ENCODE measurements at regions not wholly inside any gene's neighbourhood (a gene's known extent, or its start where the extent isn't known, plus 50 kb on each side); places are given as distances from the start of the nearest gene placed in this dataset.

DNA sequence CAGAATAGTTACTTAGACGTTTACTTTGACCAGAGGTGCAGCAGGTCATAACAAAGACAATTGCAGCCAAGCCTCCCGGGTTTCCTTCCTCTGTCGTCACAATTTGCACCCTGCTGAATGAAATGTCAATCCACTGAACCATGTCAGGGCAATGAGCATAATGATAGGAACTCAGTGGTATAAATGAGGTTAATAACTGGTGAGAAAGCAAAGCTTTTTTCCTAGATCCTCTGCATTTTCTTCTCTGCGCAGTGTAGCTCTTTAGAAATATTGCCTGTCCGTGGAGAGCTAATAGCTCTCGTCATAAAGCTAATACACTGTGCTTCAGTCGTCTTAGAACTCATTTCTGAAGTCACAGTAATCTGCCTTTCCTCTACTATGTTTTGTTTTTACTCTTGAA, 1960.1 kb upstream of the ADGRL3 start:
- Mint-ChIP-seq H3K27me3 (ENCODE audit: unreplicated experiment) (no peaks in the 10 kb centered on the region), H3K36me3 (ENCODE audit: unreplicated experiment) (no peaks in the 10 kb centered on the region), H3K9me3 (ENCODE audit: unreplicated experiment) (no peaks in the 10 kb centered on the region), H3K4me3 (ENCODE audit: unreplicated experiment) (no peak overlapping the region), H3K27ac (ENCODE audit: unreplicated experiment) (no peak overlapping the region), H3K4me1 (ENCODE audit: low read depth, unreplicated experiment) (no peaks in the 10 kb centered on the region)
- DNase-seq, result no peak
- TF ChIP-seq, protein P1, sequence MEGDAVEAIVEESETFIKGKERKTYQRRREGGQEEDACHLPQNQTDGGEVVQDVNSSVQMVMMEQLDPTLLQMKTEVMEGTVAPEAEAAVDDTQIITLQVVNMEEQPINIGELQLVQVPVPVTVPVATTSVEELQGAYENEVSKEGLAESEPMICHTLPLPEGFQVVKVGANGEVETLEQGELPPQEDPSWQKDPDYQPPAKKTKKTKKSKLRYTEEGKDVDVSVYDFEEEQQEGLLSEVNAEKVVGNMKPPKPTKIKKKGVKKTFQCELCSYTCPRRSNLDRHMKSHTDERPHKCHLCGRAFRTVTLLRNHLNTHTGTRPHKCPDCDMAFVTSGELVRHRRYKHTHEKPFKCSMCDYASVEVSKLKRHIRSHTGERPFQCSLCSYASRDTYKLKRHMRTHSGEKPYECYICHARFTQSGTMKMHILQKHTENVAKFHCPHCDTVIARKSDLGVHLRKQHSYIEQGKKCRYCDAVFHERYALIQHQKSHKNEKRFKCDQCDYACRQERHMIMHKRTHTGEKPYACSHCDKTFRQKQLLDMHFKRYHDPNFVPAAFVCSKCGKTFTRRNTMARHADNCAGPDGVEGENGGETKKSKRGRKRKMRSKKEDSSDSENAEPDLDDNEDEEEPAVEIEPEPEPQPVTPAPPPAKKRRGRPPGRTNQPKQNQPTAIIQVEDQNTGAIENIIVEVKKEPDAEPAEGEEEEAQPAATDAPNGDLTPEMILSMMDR (IDR thresholded peaks at IDR 0.05; ENCODE audit: partially characterized antibody, unreplicated experiment), result no peak

DNA sequence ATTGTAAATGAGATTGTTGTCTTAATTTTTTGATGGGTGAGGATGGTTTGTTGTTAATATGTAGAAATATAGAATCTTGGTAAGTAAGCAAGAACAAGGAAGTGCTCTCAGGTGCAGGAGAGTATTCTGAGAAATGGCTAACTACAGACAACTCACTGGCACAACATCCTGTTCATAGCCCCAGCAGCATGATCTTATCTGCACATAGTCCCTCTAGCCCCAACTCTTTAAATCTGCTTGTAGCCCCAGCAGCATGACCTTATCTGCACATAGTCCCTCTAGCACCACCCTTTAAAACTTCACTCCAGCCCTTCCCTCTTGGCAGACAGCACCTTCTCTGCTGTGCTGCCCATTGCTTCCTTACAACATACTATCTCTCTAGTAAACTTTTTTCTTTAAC, 1957.1 kb upstream of the ADGRL3 start:
- TF ChIP-seq, protein P1 (IDR thresholded peaks at IDR 0.05; ENCODE audit: partially characterized antibody, unreplicated experiment), result no peak
- Mint-ChIP-seq H3K36me3 (ENCODE audit: unreplicated experiment) (no peaks in the 10 kb centered on the region), H3K4me1 (ENCODE audit: low read depth, unreplicated experiment) (no peaks in the 10 kb centered on the region), H3K4me3 (ENCODE audit: unreplicated experiment) (no peak overlapping the region), H3K27ac (ENCODE audit: unreplicated experiment) (no peak overlapping the region), H3K9me3 (ENCODE audit: unreplicated experiment) (no peaks in the 10 kb centered on the region), H3K27me3 (ENCODE audit: unreplicated experiment) (no peaks in the 10 kb centered on the region)
- no peak for DNase-seq

DNA sequence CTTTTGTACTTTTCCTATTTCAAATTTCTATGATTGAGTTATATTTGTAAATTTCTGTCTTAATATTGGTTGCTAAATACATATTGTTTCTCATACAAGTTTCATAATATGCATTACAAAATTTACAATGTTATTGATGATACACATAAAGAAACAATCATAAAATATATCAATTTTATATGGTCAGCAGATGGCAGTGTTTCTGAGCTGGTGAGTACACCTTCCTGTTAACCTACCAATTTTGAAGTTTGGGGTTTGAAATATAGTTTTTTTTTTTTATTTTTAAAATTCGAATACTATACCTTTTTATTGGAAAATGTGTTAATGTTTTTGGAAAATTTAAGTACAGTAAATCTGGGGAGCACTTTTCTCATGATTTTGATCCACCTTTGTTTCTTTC, 1953.1 kb upstream of the ADGRL3 start:
- TF ChIP-seq, protein P1 (IDR thresholded peaks at IDR 0.05; ENCODE audit: partially characterized antibody, unreplicated experiment), result no peak
- no peak for DNase-seq
- no peaks in the 10 kb centered on the region for H3K9me3 Mint-ChIP-seq (ENCODE audit: unreplicated experiment)
- no peaks in the 10 kb centered on the region for H3K4me1 Mint-ChIP-seq (ENCODE audit: low read depth, unreplicated experiment)
- no peaks in the 10 kb centered on the region for H3K36me3 Mint-ChIP-seq (ENCODE audit: unreplicated experiment)
- no peaks in the 10 kb centered on the region for H3K27me3 Mint-ChIP-seq (ENCODE audit: unreplicated experiment)
- no peak overlapping the region for H3K4me3 Mint-ChIP-seq (ENCODE audit: unreplicated experiment)
- H3K27ac Mint-ChIP-seq (ENCODE audit: unreplicated experiment), result no peak overlapping the region

DNA sequence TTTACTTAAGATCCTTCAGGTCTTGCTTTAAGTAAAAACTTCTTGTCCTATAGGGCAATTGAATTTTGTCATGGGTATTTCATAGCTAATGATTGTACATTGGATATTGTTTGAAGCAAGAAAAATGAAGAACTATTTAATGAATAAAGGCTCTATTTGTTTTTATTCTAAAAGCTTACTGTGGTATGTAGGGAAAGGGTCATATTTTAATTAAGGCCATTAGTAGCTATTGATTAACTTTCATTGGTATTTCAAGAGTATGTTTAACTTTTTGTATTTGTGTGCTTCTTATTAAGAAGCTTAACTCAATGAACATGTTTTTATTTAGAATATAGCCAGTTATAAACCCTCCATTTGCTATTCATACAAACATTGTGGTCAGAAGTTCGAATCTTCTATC, 1951.8 kb upstream of the ADGRL3 start:
- TF ChIP-seq, protein P1 (IDR thresholded peaks at IDR 0.05; ENCODE audit: partially characterized antibody, unreplicated experiment), result no peak
- no peak for DNase-seq
- Mint-ChIP-seq H3K4me1 (ENCODE audit: low read depth, unreplicated experiment) (no peaks in the 10 kb centered on the region), H3K36me3 (ENCODE audit: unreplicated experiment) (no peaks in the 10 kb centered on the region), H3K9me3 (ENCODE audit: unreplicated experiment) (no peaks in the 10 kb centered on the region), H3K27ac (ENCODE audit: unreplicated experiment) (no peak overlapping the region), H3K27me3 (ENCODE audit: unreplicated experiment) (peaks cover 2% of the 10 kb centered on the region), H3K4me3 (ENCODE audit: unreplicated experiment) (no peak overlapping the region)

DNA sequence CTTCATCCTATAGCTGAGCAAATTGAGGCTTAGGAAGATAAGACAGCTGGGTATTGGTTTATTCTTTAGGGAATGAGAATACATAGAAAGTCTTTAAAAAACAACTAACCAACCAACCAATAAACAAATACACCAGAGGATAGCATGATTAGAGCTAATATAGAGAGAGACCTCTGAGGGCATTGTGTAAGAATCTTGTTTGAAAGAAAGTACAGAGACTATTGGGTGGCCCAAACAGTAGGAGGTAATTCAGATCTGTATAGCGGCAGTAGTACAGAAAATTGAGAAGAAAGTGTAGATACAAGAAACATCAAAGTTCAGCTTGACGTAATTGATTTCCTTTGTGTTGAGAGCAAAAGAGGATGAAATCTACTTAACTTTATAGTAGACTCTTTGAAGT, 1951.0 kb upstream of the ADGRL3 start:
- Mint-ChIP-seq H3K9me3 (ENCODE audit: unreplicated experiment) (no peaks in the 10 kb centered on the region), H3K36me3 (ENCODE audit: unreplicated experiment) (no peaks in the 10 kb centered on the region), H3K27me3 (ENCODE audit: unreplicated experiment) (peaks cover 2% of the 10 kb centered on the region), H3K27ac (ENCODE audit: unreplicated experiment) (no peak overlapping the region), H3K4me1 (ENCODE audit: low read depth, unreplicated experiment) (no peaks in the 10 kb centered on the region), H3K4me3 (ENCODE audit: unreplicated experiment) (no peak overlapping the region)
- TF ChIP-seq, protein P1 (IDR thresholded peaks at IDR 0.05; ENCODE audit: partially characterized antibody, unreplicated experiment), result no peak
- no peak for DNase-seq
